ENCODE measurements at regions not wholly inside any gene's neighbourhood (a gene's known extent, or its start where the extent isn't known, plus 50 kb on each side); places are given as distances from the start of the nearest gene placed in this dataset.

DNA sequence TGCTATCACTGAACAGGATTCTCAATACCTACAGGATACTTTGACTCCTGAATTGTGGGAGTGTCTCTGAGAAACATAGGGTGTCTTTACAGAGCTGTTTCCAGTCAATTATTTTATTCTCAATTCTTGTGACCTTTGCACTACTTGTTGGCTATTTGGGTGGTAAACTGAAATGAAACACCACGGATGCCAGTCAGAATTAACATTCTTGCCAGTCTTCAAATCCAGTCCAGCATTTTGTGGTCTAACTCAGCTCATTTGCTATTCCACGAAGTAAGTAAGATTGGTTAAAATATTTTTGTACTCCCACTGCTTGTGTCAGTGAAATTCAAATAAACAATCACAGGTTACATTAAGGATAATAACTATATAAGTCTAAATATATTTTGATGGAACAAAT, 197.9 kb downstream of the ANKRD50 start:
- DNase-seq, result no peak

DNA sequence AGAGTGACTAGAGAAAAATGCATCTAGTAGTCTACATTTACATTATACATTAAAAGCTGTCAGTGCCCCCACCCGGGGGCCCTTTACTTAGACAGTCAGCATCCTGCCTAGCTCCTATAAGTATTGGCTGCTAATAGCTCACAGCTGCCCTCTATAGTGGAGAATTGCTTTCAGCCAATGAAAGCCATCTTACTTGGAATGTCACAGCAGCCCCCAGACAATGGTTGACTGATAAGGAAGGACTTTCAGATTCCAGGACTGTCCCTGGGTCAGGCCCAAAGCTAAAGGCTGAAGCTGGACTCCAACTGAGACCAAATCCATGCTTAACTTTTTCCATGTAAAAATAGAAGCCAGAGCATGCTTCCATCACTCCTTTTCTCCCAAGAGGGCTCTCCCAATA, 196.9 kb downstream of the ANKRD50 start:
- no peak for DNase-seq

DNA sequence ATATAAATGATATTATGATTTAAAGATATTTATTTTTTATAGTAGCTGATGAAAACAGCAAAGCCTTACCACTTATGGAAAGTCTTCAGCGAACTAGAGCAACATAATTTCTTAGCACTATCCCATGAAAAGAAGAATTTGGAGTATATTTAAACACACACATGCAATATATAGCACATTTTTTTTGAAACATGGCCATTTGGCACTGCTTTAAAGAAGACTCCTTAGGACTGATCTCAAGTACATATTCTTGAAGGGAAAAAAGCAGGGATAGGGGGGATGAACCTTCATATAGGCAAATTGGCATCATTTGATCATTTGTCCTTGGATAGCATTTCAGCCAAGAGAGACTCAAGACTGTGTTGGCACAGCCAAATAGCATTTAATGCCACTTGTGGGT, 193.3 kb downstream of the ANKRD50 start:
- no peak for DNase-seq

DNA sequence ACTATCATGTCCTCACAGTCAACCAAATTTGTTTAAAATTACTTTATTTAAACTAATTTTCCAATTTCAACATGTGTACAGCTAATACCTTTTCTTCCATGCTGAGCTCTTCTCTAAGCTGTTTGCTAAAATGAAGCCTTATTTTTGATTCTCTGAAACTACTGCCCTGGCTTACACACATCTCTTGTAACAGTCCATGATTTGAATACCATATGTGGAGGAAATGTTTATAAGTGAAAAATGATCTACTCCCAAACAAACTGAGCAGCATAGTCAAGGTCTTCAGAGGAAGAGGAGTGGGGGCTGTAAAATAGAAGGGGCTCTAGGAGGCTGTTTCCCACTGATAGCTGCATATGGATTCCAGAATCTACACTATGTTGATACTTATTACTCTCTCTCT, 188.7 kb downstream of the ANKRD50 start:
- DNase-seq, result no peak

DNA sequence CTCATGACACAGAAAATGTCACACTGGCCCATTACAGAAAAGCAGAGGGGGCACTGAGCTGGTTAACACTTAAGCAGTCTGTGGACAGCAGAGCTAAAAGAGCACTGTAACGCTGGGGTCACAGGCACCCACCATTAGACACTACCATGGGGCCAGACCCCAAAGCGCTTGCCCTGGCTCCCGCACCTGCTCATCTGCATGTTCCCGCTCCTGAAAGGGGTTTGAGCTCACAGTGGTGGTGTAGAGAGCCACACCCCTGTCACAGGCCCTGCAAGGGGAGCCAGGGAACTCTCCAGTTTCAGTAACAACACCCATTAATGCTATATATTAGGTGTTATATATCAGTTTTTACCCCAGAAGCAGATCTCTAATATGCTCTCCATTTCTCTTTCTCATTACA, 187.0 kb downstream of the ANKRD50 start:
- no peak for DNase-seq

DNA sequence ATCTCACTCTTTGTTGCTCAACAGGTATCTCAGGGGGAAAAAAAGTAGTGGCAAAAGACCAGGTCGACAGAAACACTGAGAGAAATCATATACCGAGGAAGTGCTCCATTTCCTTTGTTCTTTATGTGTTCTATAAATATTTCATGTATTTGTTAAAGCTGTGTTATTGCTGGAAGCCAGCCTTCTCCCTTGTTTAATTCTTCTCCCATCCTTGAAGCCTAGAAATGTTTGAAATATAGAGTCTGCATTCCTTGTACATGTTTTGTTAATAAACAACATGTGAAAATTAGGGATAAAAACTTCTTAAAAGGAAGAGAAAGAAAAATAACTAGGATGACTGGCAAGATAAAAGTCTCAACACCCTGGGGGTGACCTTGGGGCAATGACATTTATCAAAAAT, 186.2 kb downstream of the ANKRD50 start:
- DNase-seq, result no peak

DNA sequence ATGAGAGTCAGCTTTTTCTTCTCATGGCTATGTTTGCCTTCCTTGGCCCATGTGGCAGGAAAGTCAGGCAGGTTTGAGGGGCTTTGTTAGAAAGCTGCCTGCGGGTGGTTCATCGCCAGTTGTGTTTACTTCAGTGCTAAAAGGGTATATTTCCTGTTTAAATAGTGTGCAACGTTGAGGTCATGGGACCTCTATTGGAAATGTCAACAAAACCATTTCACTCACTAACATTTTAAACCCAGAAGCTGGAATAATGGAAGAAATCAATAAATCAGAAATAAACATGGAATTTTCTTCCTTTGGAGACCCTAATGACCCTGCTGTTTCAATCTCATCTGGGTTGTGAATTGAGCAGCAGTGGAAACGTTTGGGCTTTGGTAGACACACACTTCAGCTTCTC, 185.8 kb downstream of the ANKRD50 start:
- DNase-seq, result no peak

DNA sequence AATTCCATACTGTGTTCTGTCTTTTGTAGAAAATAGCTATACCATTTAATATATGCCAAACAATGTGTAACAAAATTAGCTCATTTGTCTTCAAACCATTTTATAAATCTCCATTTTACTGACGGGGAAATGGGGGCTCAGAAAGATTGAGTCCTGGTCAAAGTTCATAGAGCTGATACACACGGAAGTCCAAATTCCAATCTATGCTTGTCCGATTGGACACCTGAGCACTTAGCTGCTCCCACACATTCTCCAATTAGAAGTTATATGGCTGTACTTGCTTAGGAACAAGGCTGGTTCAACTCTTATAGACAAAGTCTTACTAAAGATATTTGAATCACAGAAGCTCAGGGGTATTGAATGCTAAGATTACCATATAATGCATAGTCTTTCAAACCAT, 185.2 kb downstream of the ANKRD50 start:
- DNase-seq, result no peak

DNA sequence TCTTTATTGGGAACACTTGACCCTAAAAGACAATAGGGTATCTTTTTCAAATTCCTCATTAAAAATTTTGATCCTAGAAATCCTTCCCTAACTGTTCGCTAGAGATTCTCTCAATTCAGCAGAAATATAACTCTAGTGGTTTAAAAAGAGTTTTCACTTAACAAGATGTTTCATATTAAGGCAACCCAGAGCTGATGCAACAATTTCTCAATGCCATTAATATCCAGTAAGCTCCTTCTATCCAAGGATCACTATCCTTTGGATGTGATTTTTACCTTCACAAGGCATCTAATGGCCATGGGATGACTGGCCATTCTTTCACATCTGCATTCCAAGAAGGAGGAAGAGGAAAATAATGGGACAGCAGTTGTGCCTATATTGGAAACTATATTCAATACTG, 183.4 kb downstream of the ANKRD50 start:
- no peak for DNase-seq

DNA sequence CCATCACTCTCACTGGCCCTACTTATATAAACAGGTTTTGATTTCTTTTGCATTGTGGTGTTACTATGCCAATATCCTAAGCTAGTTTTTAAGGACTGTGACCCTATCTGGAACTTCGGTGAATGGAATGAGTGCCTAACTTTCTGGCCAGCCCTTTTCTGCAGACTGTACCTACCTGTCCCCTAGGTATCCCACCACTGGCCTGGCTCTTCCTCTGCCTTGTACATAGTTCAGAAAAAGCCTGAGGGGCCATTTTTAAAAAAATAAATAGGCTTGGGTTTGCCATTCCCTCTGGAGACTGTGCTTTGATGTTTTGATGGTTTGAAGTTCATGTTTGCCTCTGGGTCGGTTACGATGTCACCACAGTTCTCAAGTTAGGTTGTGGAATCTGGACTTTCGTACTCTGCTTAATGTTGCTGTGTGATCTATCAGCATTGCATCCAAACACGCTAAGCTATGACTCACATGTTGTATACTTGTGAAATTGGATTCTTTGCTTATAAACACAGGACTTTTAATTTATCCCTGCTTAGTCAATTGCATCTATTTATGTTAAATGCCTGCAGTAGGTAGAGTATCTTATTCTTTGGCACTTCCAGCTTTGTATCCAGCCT, 182.0 kb downstream of the ANKRD50 start:
- peak; percentile 42 for DNase-seq

DNA sequence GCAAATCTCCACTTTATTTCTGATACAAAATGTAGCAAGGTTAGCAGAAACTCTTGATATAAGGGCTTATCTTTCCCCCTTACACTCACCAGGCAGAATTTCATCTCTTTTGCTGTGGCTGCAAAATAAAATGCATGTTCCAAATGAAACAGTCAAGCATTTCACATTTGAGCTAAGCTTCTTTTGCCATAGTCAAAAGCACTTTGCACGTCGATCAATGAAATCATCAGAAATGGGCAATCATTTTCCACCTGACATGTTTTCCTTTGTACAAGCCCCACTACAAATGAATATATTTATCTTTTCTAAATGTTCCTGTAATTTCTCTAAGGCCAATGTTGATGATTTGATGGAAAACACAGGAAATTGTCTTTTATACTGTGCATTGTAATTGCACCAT, 178.4 kb downstream of the ANKRD50 start:
- DNase-seq, result no peak

DNA sequence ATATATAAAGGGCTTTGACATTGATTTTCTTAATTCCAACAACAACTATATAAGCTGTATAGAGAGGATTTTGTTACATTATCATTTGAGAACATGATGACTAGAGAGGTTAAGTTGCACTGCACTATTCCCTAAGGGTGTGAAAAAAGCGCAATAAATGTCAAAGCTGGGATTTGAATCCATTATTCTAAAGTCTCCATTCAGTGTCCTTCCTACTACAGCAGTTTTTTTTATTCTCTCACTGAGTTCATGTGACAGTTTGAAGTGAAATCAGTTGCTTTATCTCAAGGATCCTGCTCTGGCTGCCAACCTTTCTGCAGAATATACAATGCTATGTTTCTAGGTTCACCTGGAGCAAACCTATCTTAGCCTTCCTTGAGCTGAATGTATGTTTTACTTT, 177.5 kb downstream of the ANKRD50 start:
- DNase-seq, result no peak

DNA sequence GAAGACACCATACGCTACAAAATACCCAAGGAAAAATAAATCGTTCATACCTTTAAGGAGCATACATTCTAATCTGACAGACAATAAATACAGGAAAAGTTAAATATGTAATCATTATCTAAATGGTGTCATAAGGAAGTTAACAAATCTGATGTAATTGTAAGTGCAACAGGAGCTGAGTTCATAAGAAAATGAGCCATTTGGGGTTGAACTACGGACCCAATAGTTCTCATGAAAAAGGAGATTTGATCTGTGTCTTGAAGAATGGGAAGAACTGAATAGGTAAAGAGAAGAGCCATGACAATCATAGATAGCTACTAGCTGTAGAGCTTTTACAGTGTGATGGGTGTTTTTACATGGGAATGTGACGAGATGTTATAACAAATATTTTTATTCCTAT, 175.6 kb downstream of the ANKRD50 start:
- DNase-seq, result no peak

DNA sequence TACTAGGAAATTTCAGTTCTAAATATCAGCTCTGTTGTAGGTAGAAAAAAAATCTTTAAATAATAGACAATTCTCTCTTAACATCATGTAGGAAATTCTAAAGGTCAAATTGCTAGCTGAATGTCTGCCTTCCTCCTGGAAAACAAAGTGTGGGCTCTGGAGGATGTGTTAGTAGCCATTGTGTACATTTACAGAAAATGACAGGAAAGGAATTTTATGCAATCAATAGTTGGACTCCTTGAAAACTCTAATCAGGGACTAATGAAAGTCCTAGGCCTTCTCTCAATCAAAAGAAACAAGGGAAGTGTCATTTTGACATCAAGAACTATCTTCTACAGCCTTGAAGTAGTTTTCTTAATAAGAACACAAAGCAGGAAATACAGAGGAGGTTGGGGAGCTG, 174.6 kb downstream of the ANKRD50 start:
- no peak for DNase-seq

DNA sequence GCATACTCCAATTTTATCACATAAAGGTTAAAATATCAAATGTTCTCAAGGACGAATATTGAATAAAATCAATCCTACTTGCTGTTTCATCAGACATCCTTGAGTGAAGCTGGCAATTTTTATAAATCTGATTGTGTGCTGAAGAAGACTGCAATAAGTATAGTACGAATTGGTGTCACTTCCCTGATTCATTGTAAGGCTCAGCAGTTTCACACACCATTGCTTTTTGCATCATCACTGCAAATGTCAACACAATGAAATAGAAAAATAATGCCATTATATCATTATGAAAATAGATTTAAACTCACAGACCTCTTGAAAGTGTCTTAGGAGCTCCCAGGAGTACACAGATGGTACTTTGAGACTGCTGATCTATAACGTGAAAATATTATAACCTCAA, 172.5 kb downstream of the ANKRD50 start:
- no peak for DNase-seq

DNA sequence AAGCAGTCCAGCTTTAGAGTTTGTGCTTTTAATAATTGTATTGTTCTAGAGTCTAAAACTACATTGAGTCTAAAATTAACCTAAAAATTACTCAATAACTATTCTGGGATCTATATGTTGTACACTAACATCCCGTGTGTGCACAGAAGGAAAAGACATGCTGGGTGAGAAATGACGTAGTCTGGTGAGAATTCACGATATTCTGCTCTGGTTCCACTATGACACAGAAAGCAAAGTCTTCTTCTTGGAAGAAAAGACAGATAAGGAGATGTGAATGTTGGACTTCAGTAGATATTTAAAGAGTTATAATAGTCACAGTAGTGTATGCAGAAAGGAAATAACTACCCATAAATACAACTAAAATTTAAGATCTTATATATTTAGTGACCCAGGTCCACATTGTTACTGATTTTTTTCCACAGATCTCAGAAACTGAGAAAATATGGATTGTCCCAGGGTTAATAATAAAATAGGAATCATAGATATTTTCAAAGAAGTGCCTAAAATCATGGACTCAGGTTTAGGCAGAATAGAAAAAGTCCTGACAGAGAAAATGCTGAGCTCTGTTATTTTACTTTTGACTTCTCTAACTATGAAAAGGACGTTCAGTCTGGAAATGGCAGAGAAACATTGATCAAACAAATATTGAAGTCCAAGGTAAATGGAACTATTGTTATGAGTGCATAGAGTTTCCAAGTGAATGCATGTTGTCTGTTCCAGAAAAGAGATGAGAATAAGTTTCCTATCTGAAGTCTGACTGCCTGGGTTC, 170.7 kb downstream of the ANKRD50 start:
- DNase-seq, result no peak

DNA sequence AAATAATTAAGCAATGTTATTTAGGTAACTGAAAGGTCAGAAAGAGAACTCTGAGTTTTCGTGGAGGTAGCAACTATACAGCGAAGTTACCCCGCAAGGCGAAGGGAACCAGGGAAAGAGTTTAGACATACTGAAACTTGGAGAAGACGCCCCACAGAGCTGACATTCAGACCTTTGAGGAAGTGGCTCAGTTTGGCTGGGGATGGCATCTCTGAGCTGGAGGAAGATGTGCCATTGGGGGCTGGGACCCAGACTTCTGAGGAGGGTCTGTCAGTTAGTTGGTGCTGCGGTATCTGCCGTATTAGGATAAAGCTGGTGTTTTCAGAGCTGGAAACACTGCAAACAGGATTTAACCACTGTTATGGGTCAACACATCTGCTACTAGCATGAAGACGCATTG, 156.6 kb downstream of the ANKRD50 start:
- no peak for DNase-seq

DNA sequence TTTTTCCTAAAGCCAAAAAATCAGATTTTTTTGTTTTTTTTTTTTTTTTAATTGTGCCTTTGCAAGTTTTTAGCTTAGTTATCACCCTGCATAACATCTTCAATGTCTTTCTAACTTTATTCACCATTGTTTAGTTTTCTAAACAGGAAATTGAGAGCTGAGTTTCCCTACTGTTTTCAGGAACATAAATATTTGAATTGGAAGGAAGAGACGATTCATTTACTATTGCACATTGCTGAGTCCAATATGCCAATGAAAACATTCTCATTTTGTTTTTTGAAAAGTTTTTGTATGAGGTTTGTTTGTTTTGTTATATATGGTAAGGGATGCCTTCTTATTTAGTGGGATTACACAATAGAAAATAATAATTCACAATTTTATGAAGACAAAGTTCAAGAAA, 148.4 kb downstream of the ANKRD50 start:
- no peak for DNase-seq

DNA sequence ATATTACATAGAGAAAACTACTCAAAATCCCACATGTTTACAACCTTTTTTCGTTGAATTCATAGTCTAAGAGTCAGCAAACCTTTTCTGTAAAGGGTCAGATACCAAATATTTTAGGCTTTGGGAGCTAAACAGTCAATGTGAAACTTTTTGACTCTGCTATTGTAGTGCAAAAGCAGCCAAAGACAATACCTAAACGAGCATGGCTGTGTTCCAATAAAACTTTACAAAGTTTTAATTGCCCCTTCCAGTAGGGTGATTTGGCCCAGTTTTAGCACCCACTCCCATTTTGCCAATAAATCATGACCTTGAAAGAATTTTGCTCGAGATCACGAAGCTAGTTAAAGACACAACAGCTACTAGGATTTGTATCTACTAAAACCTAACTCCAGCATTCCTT, 147.2 kb downstream of the ANKRD50 start:
- DNase-seq, result no peak

DNA sequence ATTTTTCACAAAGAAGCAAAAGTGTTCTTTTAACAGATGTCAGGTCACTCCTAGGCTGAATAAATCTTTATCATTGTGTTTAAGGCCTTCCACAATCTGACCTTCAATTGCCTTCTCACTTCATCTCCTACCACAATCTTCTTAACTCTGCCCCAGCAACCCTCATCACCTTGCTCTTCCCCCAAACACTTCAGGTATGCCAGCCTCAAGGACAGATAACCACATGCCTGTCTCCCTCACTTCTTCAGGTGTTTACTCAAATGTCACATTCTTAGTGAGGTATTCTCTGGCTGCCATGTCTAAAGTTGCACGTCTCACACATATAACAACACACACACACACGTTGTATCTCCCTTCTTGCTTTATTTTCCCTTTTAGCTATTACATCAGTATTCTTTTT, 146.5 kb downstream of the ANKRD50 start:
- DNase-seq, result no peak

DNA sequence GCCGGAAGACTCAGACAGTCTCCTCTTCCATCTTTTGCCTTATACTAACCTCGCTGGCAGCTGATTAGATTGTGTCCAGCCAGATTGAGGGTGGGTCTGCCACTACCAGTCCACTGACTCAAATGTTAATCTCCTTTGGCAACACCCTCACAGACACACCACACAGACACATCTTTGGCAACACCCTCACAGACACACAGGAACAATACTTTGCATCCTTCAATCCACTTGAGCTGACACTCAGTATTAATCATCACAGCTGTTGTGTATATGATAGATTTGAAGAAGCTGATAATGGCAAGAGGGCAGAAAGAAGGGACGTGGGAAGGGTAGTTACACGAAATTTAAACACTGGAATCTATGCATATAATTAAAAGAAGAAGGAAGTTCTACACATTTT, 139.5 kb downstream of the ANKRD50 start:
- no peak for DNase-seq

DNA sequence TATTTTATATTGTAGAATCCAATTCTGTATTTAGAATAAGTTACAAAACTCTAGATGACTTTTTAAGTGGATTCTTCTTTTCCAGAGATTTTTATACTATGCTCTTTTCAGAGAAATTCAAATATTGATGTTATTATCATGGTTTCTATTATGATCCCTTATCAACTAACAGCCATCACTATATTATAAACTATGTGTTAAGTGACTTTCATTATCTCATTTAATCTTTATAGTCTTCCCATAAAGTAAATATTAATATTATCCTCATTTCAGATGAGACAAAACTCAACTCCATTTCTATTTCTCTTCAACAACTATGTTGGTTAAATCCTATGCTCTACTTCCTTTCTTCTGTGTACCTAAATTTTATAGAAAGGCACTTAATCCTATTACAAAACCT, 132.6 kb downstream of the ANKRD50 start:
- DNase-seq, result no peak

DNA sequence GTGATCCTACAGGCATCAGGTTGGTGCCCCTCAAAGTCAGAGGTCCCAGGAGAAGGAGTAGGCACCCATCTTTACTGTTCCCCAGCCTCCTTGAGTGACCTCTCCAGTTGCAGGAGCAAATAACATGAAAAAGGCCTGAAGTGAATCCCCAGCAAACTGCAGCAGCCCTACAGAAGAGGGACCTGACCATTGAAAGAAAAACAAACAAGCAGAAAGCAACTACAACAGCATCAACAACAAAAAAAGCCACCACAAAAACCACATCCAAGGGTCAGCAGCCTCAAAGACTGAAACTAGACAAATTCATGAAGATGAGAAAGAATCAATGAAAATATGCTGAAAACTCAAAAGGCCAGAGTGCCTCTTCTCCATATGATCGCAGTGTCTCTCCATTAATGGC, 128.7 kb downstream of the ANKRD50 start:
- no peak for DNase-seq

DNA sequence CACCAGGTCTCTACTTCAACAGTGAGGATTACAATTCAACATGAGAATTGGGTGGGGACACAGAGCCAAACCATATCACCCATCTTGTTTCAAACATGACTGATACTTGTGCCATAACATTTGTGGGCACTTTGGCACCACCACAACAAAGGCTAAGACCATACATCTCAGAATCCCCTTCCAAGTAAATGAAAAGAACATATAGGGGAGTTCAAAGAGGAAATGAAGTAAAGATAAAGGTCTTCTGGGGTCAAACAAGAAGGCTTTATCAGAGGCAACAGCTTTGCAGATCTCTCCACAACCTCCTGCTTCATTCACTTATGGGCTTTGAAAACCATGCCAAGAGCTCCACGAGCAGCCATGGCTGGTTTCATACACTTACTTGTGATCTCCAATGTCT, 122.7 kb downstream of the ANKRD50 start:
- no peak for DNase-seq

DNA sequence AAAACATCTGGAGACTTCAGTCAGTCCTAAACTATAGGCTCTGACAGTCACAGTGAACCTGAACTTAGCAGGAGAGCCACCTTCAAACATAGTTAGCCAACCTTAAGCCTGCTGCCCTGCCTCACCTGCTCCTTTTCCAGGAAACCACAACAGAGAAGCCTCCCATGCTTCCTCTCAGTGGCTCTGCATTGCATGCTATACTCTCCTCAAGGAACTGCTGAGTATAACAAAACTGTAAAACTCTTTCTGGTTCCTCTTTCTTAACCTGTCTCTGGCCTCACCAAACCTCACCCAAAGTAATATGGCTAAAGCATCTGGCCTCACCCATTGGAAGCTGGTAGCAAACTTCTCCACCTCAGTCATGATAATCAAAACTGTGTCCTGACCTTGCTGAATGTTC, 122.1 kb downstream of the ANKRD50 start:
- no peak for DNase-seq
